ENCODE measurements at regions not wholly inside any gene's neighbourhood (a gene's known extent, or its start where the extent isn't known, plus 50 kb on each side); places are given as distances from the start of the nearest gene placed in this dataset.

DNA sequence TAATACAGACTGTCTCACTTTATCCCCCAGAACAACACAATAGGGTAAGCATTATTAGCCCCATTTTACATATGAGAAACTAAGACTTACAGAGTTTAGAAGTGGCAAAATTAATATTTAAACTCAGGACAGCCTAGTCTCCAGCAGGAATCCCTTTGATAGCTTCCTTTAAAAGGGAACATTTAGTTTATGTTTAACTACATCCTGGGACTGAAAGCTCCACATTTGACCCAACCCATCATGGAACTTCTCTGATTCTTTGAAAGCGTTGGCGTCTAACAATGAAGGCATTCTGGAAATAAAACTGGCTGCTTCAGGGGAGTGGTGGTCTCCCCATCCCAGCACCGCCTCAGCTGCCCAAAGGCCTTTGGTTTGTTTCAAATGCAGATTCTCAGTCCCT lies 250.6 kb upstream of the NFIA start:
- Histone ChIP-seq H3K27me3 (no peaks in the 10 kb centered on the region), H3K36me3 (no peaks in the 10 kb centered on the region), H3K9ac (ENCODE audit: low read depth in 2 of 2, low read length in 2 of 2) (no peak overlapping the region), H3K27ac (peak overlapping the region; percentile 56), H3K9me3 (no peaks in the 10 kb centered on the region), H3K4me3 (no peak overlapping the region), H3K4me1 (no peaks in the 10 kb centered on the region)
- no peak for DNase-seq
- intact Hi-C loops (cut with DNase I), result no loop called here
- TF ChIP-seq, protein P1, sequence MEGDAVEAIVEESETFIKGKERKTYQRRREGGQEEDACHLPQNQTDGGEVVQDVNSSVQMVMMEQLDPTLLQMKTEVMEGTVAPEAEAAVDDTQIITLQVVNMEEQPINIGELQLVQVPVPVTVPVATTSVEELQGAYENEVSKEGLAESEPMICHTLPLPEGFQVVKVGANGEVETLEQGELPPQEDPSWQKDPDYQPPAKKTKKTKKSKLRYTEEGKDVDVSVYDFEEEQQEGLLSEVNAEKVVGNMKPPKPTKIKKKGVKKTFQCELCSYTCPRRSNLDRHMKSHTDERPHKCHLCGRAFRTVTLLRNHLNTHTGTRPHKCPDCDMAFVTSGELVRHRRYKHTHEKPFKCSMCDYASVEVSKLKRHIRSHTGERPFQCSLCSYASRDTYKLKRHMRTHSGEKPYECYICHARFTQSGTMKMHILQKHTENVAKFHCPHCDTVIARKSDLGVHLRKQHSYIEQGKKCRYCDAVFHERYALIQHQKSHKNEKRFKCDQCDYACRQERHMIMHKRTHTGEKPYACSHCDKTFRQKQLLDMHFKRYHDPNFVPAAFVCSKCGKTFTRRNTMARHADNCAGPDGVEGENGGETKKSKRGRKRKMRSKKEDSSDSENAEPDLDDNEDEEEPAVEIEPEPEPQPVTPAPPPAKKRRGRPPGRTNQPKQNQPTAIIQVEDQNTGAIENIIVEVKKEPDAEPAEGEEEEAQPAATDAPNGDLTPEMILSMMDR (IDR thresholded peaks at IDR 0.05), result no peak

DNA sequence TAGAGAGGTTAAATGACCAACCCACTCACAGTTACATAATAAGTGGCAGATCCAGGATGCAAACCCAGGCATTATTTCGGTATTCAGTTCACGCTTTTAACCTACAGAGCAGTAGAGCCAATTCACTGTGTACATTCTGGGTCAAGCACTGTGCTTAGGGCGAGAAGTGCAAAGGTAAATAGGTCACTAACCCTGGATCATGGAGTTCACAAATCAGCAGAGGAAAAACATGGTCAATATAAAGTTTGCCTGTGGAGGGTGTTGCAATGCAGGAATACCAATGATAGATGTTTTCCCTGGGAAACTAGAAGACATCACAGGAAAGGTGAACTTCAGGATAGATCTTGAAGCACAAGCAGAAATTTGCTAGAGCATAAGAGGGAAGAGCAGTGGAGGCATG lies 253.4 kb upstream of the NFIA start:
- DNase-seq, result no peak
- no peak overlapping the region for H3K9ac ChIP-seq (ENCODE audit: low read depth in 2 of 2, low read length in 2 of 2)
- H3K27me3 ChIP-seq, result no peaks in the 10 kb centered on the region
- TF ChIP-seq, protein P1 (IDR thresholded peaks at IDR 0.05), result no peak
- H3K36me3 ChIP-seq, result no peaks in the 10 kb centered on the region
- no peak overlapping the region for H3K27ac ChIP-seq
- no peaks in the 10 kb centered on the region for H3K9me3 ChIP-seq
- peaks cover 6% of the 10 kb centered on the region for H3K4me1 ChIP-seq
- intact Hi-C loops (cut with DNase I), result no loop called here
- no peak overlapping the region for H3K4me3 ChIP-seq

DNA sequence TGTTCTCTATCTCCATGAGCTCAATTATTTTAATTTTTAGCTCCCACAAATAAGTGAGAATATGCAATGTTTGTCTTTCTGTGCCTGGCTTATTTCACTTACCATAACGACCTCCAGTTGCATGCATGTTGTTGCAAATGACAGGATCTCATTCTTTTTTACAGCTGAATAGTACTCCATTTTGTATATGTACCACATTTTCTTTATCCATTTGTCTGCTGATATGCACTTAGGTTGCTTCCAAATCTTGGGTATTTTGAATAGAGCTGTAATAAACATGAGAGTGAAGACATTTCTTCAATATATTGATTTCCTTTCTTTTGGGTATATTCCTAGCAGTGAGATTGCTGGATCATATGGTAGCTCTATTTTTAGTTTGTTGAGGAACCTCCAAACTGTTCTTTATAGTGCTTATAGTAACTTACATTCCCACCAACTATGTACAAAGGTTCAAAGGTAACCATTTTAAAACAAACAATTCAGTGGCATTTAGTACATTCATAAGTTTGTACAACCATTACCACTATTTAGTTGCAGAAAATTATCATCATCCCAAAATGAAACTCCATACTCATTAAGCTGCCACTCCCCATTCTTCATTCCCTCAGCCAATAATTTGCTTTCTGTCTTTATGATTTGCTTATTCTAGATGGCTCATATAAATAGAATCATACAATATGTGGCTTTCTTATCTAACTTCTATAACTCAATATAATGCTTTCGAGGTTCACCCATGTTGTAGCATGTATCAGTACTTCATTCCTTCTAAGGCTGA lies 255.9 kb upstream of the NFIA start:
- intact Hi-C loops (cut with DNase I), result no loop called here
- no peaks in the 10 kb centered on the region for H3K9me3 ChIP-seq
- no peaks in the 10 kb centered on the region for H3K36me3 ChIP-seq
- H3K27ac ChIP-seq, result no peak overlapping the region
- no peaks in the 10 kb centered on the region for H3K27me3 ChIP-seq
- TF ChIP-seq, protein P1 (IDR thresholded peaks at IDR 0.05), result no peak
- no peak overlapping the region for H3K9ac ChIP-seq (ENCODE audit: low read depth in 2 of 2, low read length in 2 of 2)
- H3K4me3 ChIP-seq, result no peak overlapping the region
- DNase-seq, result no peak
- H3K4me1 ChIP-seq, result peaks cover 6% of the 10 kb centered on the region

DNA sequence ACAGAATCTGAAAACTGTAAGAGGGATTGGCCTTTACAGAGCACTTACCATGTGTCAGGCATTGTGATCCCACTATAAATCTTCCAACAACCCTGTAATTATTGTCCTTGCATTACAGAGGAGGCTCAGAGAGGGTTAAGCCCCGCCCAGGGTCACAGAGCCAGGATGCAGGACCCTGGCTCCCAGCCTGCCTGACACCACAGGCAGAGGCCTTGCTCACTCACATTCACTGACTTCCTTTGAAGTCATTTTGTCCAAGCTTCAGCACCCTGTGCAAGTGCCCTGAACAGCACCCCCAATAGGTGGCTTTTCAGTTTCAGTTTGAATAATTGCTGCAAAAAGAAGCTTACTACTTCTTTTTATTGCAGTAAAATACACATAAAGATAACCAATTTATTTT lies 256.8 kb upstream of the NFIA start:
- no peak overlapping the region for H3K9ac ChIP-seq (ENCODE audit: low read depth in 2 of 2, low read length in 2 of 2)
- H3K4me3 ChIP-seq, result no peak overlapping the region
- H3K9me3 ChIP-seq, result no peaks in the 10 kb centered on the region
- H3K36me3 ChIP-seq, result no peaks in the 10 kb centered on the region
- intact Hi-C loops (cut with DNase I), result no loop called here
- DNase-seq, result peak; percentile 49
- no peaks in the 10 kb centered on the region for H3K27me3 ChIP-seq
- TF ChIP-seq, protein P1 (IDR thresholded peaks at IDR 0.05), result no peak
- peaks cover 6% of the 10 kb centered on the region for H3K4me1 ChIP-seq
- H3K27ac ChIP-seq, result no peak overlapping the region

DNA sequence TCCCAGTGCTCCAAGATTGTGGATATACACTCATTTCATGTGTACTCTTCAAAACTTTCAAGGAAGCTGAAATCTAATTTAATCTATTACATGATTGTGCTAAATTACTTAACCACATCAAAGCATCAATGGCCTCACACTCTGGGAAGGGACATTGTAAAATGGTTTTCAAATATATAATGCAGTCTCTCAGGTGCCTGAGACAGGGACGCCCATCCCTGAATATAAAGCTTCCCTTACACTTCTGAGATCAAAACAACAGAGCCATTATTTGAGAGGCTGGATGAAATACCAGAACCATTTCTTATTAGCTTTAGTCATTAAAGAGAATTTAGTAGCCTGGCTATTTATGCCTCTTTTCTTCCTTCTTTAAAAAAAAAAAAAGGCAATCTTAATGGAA lies 259.2 kb upstream of the NFIA start:
- no peaks in the 10 kb centered on the region for H3K36me3 ChIP-seq
- H3K9ac ChIP-seq (ENCODE audit: low read depth in 2 of 2, low read length in 2 of 2), result no peak overlapping the region
- H3K27me3 ChIP-seq, result no peaks in the 10 kb centered on the region
- H3K4me1 ChIP-seq, result peaks cover 6% of the 10 kb centered on the region
- H3K4me3 ChIP-seq, result no peak overlapping the region
- TF ChIP-seq, protein P1 (IDR thresholded peaks at IDR 0.05), result no peak
- no peak overlapping the region for H3K27ac ChIP-seq
- H3K9me3 ChIP-seq, result no peaks in the 10 kb centered on the region
- intact Hi-C loops (cut with DNase I), result no loop called here
- no peak for DNase-seq
